ENCODE measurements at regions not wholly inside any gene's neighbourhood (a gene's known extent, or its start where the extent isn't known, plus 50 kb on each side); places are given as distances from the start of the nearest gene placed in this dataset.

- ChIA-PET CTCF (interaction anchor here (1.2 kb wide), 1 partner anchor 11 kb away, joined by 3 read pairs; no protein-coding TSS in a partner anchor), POLR2A (no interaction called here)
- no peak for DNase-seq (ENCODE audit: low read depth, low spot score)
- TF ChIP-seq CTCF (IDR thresholded peaks at IDR 0.05; ENCODE audit: insufficient read depth, low read length, missing control alignments), result no peak
- no peak overlapping the region for H3K4me3 ChIP-seq (ENCODE audit: low read depth, low read length)
Observed at GRCh38 chr21:35099310-35099709, 50.2 kb upstream of the RUNX1 start.

Measured in AG04449 (cell line).